Mucosa of rectum (tissue), 2 donors: ENCODE measurements at regions not wholly inside any gene's neighbourhood (a gene's known extent, or its start where the extent isn't known, plus 50 kb on each side); places are given as distances from the start of the nearest gene placed in this dataset.
"Not testable (repeated sequence)": the region's sequence is repeated elsewhere in the genome, so short reads cannot be mapped to it uniquely, and the experiment has no call there.

Experiments
- H3K27ac ChIP-seq, 2 donors: one replicate each; pipeline ENCODE4 v1.7.0; 2013; ENCODE audit warnings: inconsistent platforms in 2 of 2, low read depth in 2 of 2, low read length in 2 of 2
- H3K27me3 ChIP-seq, 2 donors: one replicate each; pipeline ENCODE4 v1.7.0; 2013; ENCODE audit warnings: low read length in 2 of 2; ENCODE audit not compliant: control insufficient read depth in 2 of 2, insufficient read depth in 2 of 2
- H3K36me3 ChIP-seq, 2 donors: one replicate each; pipeline ENCODE4 v1.7.0; 2013; ENCODE audit warnings: low read length in 2 of 2; ENCODE audit not compliant: control insufficient read depth in 2 of 2, insufficient read depth in 2 of 2
- H3K4me1 ChIP-seq, 2 donors: one replicate each; pipeline ENCODE4 v1.7.0; 2013; ENCODE audit warnings: low read length in 2 of 2, mild to moderate bottlenecking in 1 of 2; ENCODE audit not compliant: control insufficient read depth in 2 of 2, insufficient read depth in 2 of 2
- H3K4me3 ChIP-seq, 2 donors: one replicate each; pipeline ENCODE4 v1.7.0; 2013; ENCODE audit warnings: low read length in 2 of 2
- H3K9ac ChIP-seq, 2 donors: one replicate each; pipeline ENCODE4 v1.7.0; 2013; ENCODE audit warnings: low read length in 2 of 2, low read depth in 1 of 2, mild to moderate bottlenecking in 1 of 2
- H3K9me3 ChIP-seq, 2 donors: one replicate each; pipeline ENCODE4 v1.7.0; 2013; ENCODE audit warnings: low read length in 2 of 2; ENCODE audit not compliant: control insufficient read depth in 2 of 2
- donor health status: healthy.
- donor health status: Normal muscosa, but diverticular disease.

- no peak overlapping the region for H3K4me3 ChIP-seq
- H3K4me1 ChIP-seq = no peaks in the 10 kb centered on the region
- peaks cover 0 to 2% of the 10 kb centered on the region in 2 donors for H3K27me3 ChIP-seq
- H3K9me3 ChIP-seq = no peaks in the 10 kb centered on the region
- no peak overlapping the region for H3K27ac ChIP-seq
- H3K36me3 ChIP-seq = no peaks in the 10 kb centered on the region
- no peak overlapping the region for H3K9ac ChIP-seq
These were observed 148.4 kb upstream of the ITM2A start for GRCh38 chrX:79515529-79515928.

DNA sequence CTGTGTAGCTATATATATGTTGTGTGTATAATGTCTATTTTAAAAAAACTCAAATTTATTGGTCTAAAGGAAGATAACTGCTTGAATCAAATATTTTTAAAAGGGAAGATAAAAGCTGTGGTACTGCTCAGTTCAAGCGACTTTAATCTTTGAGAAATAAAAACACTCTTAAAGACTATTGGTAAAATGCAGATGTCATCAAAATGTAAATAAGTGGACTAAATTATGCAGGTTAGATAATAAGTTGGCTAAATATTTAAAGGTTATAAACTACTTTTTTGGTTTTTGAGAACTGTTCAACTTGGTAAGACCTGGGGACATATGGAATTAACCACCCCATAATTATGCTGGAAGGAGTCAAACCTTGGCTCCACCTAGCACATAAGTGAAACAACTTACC is 144.7 kb upstream of the ITM2A start:
- Histone ChIP-seq H3K9ac (no peak overlapping the region), H3K4me1 (no peaks in the 10 kb centered on the region), H3K4me3 (no peak overlapping the region), H3K27ac (no peak overlapping the region), H3K9me3 (no peaks in the 10 kb centered on the region), H3K27me3 (peaks cover 0 to 2% of the 10 kb centered on the region in 2 donors), H3K36me3 (no peaks in the 10 kb centered on the region)

DNA sequence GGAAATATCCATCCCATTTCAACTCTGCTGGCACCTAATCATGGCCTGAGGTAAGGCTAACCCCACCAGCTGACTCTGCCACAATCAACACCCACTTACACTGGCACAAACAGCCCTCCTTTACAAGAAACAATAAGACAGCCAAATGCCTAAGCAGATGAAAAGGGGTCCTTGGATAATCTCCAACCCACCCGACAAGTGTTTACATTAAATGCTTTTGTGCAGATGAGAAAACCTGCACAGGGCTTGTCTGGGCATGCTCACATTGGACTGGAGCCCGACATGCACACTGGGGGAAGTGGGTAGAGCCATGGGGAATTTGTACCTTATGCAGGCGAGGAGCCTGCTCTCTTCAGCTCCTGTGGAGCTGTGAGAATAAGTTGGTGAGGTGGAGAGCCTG is 138.9 kb upstream of the ITM2A start:
- Histone ChIP-seq H3K9me3 (no peaks in the 10 kb centered on the region), H3K27ac (no peak overlapping the region), H3K4me1 (no peaks in the 10 kb centered on the region), H3K36me3 (no peaks in the 10 kb centered on the region), H3K27me3 (no peaks in the 10 kb centered on the region), H3K9ac (no peak overlapping the region), H3K4me3 (no peak overlapping the region)

DNA sequence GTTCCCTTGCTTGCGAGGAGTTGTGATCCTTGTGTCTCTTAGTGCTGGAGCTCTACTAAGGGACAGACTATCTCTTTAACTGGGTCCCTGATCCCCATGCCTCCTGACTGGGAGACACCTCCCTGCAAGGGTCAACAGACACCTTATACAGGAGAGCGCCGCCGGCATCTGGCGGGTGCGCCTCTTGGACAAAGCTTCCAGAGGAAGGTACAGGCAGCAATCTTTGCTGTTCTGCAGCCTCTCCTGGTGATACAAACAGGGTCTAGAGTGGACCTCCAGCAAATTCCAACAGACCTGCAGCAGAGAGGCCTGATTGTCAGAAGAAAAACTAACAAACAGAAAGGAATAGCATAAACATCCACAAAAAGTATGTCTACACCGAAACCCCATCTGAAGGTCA is 115.6 kb upstream of the ITM2A start:
- Histone ChIP-seq H3K9ac (no peak overlapping the region), H3K4me1 (no peaks in the 10 kb centered on the region), H3K27ac (no peak overlapping the region), H3K27me3 (no peaks in the 10 kb centered on the region), H3K4me3 (no peak overlapping the region), H3K36me3 (no peaks in the 10 kb centered on the region), H3K9me3 (no peaks in the 10 kb centered on the region)

DNA sequence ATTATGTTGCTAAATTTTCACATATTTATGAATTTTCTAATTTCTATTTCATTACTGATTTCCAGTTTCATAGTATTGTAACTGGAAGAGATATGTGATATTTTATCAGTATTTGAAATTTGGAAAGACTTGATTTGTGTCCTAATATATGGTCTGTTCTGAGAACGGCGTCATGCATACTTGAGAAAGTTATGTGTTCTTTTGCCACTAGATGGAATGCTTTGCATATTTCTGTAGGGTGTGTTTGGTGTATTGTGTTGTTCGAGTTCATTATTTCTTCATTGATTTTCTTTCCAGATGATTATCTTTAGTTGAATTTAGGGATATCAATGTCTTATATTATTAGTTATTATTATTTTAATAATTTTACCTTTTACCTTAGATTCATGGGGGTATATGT is 110.6 kb upstream of the ITM2A start:
- no peaks in the 10 kb centered on the region for H3K4me1 ChIP-seq
- no peak overlapping the region for H3K27ac ChIP-seq
- H3K27me3 ChIP-seq = peaks cover 0 to 2% of the 10 kb centered on the region in 2 donors
- H3K9me3 ChIP-seq = no peaks in the 10 kb centered on the region
- H3K36me3 ChIP-seq = no peaks in the 10 kb centered on the region
- no peak overlapping the region for H3K4me3 ChIP-seq
- H3K9ac ChIP-seq = no peak overlapping the region

- no peak overlapping the region for H3K9ac ChIP-seq
- no peaks in the 10 kb centered on the region for H3K27me3 ChIP-seq
- no peaks in the 10 kb centered on the region for H3K4me1 ChIP-seq
- no peak overlapping the region for H3K27ac ChIP-seq
- no peaks in the 10 kb centered on the region for H3K36me3 ChIP-seq
- H3K9me3 ChIP-seq = no peaks in the 10 kb centered on the region
- H3K4me3 ChIP-seq = no peak overlapping the region
These were observed 99.5 kb upstream of the ITM2A start for GRCh38 chrX:79466636-79467035.

DNA sequence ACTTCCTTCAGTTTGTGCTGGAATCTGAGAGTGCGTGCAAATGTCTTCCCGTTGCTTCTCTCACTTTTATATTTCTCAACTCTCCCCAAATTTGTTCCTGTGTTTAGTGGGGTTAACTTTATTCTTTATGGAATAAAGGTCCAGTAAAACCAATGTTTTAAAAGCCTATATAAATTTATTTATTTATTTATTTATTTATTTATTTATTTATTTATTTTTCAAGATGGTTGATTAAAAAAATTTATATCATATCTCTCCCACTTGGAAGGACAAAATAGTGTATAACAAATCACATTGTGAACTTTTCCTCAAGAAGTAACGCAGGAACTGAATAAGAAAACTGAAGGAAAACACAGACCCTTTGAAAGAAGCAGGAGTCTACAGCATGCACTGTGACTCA is 95.3 kb upstream of the ITM2A start:
- no peaks in the 10 kb centered on the region for H3K27me3 ChIP-seq
- H3K36me3 ChIP-seq = no peaks in the 10 kb centered on the region
- no peak overlapping the region for H3K4me3 ChIP-seq
- no peaks in the 10 kb centered on the region for H3K9me3 ChIP-seq
- no peak overlapping the region for H3K9ac ChIP-seq
- no peak overlapping the region for H3K27ac ChIP-seq
- no peaks in the 10 kb centered on the region for H3K4me1 ChIP-seq

- not testable (repeated sequence) for H3K27me3 ChIP-seq, H3K4me1 ChIP-seq, H3K9me3 ChIP-seq, H3K4me3 ChIP-seq, H3K36me3 ChIP-seq, H3K27ac ChIP-seq, H3K9ac ChIP-seq
These were observed 89.5 kb upstream of the ITM2A start for GRCh38 chrX:79456593-79456992.

GRCh38 chrX:79452881-79453280 is 85.7 kb upstream of the ITM2A start:
- H3K36me3 ChIP-seq = no peaks in the 10 kb centered on the region
- no peaks in the 10 kb centered on the region for H3K4me1 ChIP-seq
- H3K27ac ChIP-seq = no peak overlapping the region
- H3K9ac ChIP-seq = no peak overlapping the region
- no peaks in the 10 kb centered on the region for H3K27me3 ChIP-seq
- no peaks in the 10 kb centered on the region for H3K9me3 ChIP-seq
- no peak overlapping the region for H3K4me3 ChIP-seq

- Histone ChIP-seq H3K9me3 (no peaks in the 10 kb centered on the region), H3K27ac (no peak overlapping the region), H3K4me3 (no peak overlapping the region), H3K9ac (no peak overlapping the region), H3K36me3 (no peaks in the 10 kb centered on the region), H3K4me1 (no peaks in the 10 kb centered on the region), H3K27me3 (no peaks in the 10 kb centered on the region)
These were observed 77.6 kb upstream of the ITM2A start for GRCh38 chrX:79444694-79445210.

DNA sequence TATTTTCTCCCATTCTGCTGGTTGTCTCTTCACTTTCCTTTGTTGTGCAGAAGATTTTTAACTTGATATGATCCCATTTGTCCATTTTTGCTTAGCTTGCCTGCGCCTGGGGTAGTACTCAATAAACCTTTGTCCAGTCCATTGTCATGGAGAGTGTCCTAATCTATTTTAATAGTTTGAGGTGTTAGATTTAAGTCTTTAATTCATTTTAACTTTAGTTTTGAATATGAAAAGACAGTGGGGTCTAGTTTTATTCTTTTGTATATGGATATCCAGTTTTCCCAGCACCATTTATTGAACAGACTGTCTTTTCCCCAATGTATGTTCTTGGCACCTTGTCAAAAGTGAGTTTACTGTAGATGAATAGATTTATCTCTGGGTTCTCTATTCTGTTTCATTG is 76.0 kb upstream of the ITM2A start:
- H3K27ac ChIP-seq = no peak overlapping the region
- H3K36me3 ChIP-seq = no peaks in the 10 kb centered on the region
- H3K9me3 ChIP-seq = no peaks in the 10 kb centered on the region
- H3K4me1 ChIP-seq = no peaks in the 10 kb centered on the region
- H3K27me3 ChIP-seq = no peaks in the 10 kb centered on the region
- no peak overlapping the region for H3K9ac ChIP-seq
- no peak overlapping the region for H3K4me3 ChIP-seq
